Kidney epithelial cell (primary cell): ENCODE measurements at regions not wholly inside any gene's neighbourhood (a gene's known extent, or its start where the extent isn't known, plus 50 kb on each side); places are given as distances from the start of the nearest gene placed in this dataset.

Source experiments
- DNase-seq: peaks from one replicate; pipeline ENCODE4 v3.0.0-alpha.2; 2010; ENCODE audit warnings: low read depth
- H3K27me3 ChIP-seq: 2 replicates; pipeline ENCODE4 v1.6.0; 2011; ENCODE audit warnings: low read length; ENCODE audit not compliant: control insufficient read depth, insufficient read depth
- H3K36me3 ChIP-seq: 2 replicates; pipeline ENCODE4 v1.5.1; 2011; ENCODE audit warnings: low read length; ENCODE audit not compliant: control insufficient read depth, insufficient read depth
- H3K4me3 ChIP-seq: 2 replicates; pipeline ENCODE4 v1.5.1; 2011; ENCODE audit warnings: low read depth, mild to moderate bottlenecking, control low read depth, low read length
- TF ChIP-seq, protein P1 (sequence below): IDR thresholded peaks from 2 replicates; pipeline ENCODE4 v1.5.1; 2011; ENCODE audit warnings: mild to moderate bottlenecking, moderate library complexity, low read length, control low read depth, inconsistent platforms; ENCODE audit not compliant: insufficient read depth, poor library complexity, severe bottlenecking

DNA sequence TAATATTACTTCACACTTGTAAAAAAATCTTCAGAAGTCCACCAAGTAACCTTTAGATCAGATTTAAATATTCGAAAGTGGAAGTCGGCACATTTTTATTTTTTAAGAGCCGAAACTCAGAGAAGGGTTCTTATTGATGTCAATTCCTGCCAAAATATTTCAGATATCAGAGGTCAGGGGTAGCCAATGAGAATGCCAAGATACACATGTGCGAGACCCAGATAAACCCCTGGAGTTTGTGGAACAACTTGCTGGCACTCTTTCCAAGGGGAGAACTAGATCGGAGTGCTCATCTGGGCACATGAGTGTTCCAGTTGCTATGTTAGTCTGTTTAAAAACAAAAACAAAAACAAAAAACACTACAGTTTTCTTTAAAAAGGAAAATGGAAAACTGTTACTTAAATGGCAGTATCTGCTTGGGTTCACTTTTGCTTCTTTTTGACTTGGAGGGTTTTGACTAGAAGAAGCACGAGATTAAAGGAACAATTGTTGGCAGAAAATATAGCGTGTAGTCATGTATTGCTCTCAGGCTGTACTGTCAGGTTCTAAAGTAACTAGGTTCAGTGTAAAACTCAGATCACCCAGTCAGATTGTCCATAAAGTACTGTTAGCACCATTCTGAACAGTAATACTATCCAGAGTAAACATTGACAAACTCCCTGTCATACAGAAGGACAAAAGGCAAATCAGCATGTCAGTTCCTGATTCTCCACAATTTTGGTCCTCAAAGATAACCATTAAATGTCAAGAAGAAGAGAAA is 188.0 kb upstream of the PACRGL start:
- no peak for DNase-seq
- TF ChIP-seq, protein P1, sequence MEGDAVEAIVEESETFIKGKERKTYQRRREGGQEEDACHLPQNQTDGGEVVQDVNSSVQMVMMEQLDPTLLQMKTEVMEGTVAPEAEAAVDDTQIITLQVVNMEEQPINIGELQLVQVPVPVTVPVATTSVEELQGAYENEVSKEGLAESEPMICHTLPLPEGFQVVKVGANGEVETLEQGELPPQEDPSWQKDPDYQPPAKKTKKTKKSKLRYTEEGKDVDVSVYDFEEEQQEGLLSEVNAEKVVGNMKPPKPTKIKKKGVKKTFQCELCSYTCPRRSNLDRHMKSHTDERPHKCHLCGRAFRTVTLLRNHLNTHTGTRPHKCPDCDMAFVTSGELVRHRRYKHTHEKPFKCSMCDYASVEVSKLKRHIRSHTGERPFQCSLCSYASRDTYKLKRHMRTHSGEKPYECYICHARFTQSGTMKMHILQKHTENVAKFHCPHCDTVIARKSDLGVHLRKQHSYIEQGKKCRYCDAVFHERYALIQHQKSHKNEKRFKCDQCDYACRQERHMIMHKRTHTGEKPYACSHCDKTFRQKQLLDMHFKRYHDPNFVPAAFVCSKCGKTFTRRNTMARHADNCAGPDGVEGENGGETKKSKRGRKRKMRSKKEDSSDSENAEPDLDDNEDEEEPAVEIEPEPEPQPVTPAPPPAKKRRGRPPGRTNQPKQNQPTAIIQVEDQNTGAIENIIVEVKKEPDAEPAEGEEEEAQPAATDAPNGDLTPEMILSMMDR: no peak

DNA sequence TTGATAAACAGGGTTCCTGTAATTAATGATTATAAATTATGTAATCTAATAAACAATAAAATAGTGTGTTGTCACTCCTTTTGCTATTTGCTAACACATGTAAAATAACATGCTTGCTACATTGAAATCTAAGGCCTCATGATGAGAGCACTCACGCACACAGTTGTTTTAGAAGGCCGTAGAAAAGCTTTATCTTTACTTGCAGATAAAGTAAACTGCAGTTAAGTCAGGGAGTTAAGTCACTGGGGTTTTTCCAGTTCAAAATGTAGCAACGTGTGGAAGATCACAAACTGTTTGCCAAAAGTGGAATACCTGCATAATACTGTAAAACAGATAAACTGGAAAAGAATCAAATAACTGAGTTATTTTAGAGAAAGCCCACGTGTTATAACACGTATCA is 187.3 kb upstream of the PACRGL start:
- Histone ChIP-seq H3K36me3 (no peaks in the 10 kb centered on the region), H3K27me3 (no peaks in the 10 kb centered on the region), H3K4me3 (no peak overlapping the region)
- TF ChIP-seq, protein P1: no peak
- DNase-seq: no peak

More for the DNA sequence above, 188.0 kb upstream of the PACRGL start:
- H3K4me3 ChIP-seq: no peak overlapping the region
- no peaks in the 10 kb centered on the region for H3K27me3 ChIP-seq
- H3K36me3 ChIP-seq: no peaks in the 10 kb centered on the region

DNA sequence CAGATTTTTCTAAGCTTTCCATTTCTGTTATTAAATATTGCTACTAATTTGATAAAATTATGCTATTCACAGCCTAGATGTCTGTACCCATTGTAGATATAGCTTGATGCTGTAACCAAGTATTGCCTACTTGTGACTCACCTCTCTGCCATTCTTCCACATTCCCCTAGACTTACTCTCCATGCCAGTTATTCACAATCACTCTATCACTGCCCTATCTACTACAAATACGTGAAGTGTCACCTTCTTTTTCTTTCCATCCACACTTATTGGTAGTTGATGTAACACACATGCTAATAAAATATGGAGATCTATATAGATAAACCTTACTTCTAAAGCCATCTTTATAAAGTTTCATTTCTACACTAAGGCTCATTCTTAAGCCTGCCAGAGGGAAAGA is 179.4 kb upstream of the PACRGL start:
- TF ChIP-seq, protein P1: no peak
- no peak overlapping the region for H3K4me3 ChIP-seq
- no peaks in the 10 kb centered on the region for H3K36me3 ChIP-seq
- no peaks in the 10 kb centered on the region for H3K27me3 ChIP-seq
- DNase-seq: peak; percentile 42

DNA sequence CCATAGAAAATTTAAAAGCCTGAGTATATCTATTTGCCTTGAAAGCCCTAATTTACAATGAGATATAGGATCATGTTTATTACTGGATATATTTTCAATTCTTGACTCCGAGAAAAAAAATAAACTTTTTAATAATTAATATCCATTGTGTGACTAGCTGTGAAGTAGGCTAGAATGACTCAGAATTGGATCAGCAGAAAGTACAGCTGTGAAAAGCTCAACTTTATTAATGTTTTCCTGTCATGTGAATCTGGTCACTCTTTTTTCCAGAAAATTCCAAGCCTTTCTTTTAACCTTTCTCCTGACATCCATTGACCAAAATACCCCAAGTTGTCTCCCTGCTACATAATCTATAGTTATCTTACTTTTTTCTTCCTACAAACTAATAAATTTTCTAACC is 171.8 kb upstream of the PACRGL start:
- Histone ChIP-seq H3K4me3 (no peak overlapping the region), H3K36me3 (no peaks in the 10 kb centered on the region), H3K27me3 (no peaks in the 10 kb centered on the region)
- DNase-seq: no peak
- TF ChIP-seq, protein P1: no peak

DNA sequence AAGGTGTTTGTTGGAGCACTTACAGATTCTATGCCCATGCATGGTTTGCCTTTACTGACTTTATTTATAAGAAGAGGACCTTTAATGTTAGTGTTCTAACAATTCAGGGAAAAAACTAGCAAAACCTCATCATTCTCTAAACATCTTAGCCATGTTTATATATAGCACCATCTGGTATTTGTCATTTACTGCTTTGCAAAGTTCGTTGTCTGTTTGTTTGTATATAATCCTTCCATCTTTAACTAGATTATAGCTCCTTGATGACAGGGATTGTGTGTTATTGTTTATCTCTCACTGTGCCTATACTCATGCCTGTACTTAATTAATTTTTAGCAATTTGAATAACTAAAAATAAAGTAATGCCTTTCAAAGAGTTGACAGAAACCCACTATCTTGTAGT is 170.6 kb upstream of the PACRGL start:
- no peaks in the 10 kb centered on the region for H3K27me3 ChIP-seq
- no peak for DNase-seq
- TF ChIP-seq, protein P1: no peak
- H3K36me3 ChIP-seq: no peaks in the 10 kb centered on the region
- H3K4me3 ChIP-seq: no peak overlapping the region
